ENCODE measurements at regions not wholly inside any gene's neighbourhood (a gene's known extent, or its start where the extent isn't known, plus 50 kb on each side); places are given as distances from the start of the nearest gene placed in this dataset.

DNA sequence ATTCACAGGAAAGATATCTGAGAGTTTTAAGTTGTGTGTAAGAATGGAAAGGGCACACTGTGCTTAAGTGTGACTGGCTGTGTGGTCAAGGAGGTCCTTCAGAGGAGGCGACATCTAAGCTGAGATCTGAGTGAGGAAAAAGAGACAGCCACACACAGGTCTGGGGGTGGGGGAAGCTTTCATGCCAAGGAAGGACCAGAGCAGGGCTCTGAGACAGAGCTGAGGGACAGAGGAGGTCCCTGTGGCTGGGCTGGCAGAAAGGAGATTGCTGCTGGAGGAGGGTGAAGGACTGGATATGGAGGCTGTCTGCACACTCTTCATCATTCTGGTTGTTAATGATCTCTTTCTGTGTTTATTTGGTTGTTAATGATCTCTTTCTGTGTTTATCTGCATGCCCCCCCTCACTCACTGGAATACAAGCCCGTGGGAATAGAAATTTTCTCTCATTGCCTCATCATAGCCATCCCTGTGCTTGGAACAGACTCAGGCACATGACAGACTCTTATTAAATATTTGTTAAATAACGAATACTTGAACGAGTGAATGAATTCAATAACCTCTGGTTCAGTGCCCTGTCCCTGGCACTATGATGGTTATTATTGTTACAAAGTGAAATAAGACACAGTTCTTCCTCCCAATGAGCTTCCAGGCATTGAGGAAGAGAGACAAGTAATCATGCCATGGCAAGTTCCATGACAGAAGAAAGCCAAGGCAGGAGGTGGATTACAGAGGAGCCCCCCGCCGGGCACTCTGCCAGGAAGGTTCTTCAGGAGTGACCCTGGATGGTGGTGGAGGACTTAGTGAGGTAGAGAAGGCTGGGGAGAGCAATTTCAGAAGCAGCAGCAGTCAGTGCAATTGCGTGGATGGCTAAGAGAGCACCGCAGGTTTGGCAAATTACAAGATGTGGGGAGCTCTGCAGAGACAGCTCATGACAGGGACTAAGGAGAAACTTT, 399.4 kb upstream of the HS6ST1 start:
- no peak overlapping the region for H3K4me3 ChIP-seq
- H3K27ac ChIP-seq: no peak overlapping the region
- H3K27me3 ChIP-seq: no peaks in the 10 kb centered on the region
- H3K36me3 ChIP-seq (ENCODE audit: low read depth, missing control alignments): no peaks in the 10 kb centered on the region
- TF ChIP-seq POLR2A (IDR thresholded peaks at IDR 0.05): no peak
- TF ChIP-seq CTCF (IDR thresholded peaks at IDR 0.05): no peak
- no peak for DNase-seq
- no peaks in the 10 kb centered on the region for H3K4me1 ChIP-seq
- no peaks in the 10 kb centered on the region for H3K9me3 ChIP-seq
- 72 to 74% methylated on average over 8 of the region's 8 CpGs for WGBS, 2 donors
- intact Hi-C loops (cut with DNase I; ENCODE audit: low total_unique reads): no loop called here

DNA sequence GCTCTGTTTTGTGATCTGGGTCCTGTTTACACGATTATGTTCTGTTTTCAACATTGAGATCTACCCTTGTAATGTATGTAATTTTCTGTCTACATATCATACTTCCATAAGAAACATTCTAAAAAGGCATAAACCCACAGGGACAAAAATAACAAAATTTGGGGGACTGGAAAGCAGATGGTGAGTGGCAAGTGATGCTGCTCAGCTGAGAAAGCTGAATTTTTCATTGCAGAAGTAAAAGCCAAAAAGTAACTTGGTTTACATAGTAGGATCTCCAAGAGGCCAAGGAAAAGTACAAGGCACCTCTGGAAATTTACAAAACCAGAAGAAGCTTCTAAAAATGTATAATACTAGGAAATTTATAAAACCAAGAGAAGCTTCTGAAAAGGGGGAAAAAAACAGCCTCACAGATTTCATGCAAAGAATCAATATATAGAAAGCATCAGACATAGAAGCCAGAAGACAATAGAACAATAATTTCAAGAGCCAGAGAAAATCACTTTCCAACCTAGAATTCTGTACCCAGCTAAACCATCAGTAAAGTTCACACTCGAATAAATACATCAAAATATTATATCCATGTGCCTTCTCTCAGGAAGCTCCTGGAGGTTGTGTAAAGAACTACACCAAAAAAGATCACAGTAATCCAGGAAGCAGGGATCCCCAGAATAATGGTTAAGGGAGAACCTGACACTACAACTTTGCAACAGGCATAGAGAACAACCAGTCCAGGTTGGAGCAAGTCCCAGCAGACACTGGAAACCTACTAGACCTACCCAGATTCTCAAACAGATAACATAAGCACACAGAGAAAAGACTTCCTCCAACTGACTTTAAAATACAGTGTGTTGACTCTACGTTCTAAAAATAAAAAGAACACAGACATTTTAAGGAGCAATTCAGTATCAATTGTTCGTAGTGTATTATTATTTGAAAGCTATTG, 401.7 kb upstream of the HS6ST1 start:
- Histone ChIP-seq H3K36me3 (ENCODE audit: low read depth, missing control alignments) (no peaks in the 10 kb centered on the region), H3K9me3 (no peaks in the 10 kb centered on the region), H3K27ac (no peak overlapping the region), H3K4me3 (no peak overlapping the region), H3K27me3 (no peaks in the 10 kb centered on the region), H3K4me1 (no peaks in the 10 kb centered on the region)
- WGBS, 2 donors: 89% methylated on average over 4 of the region's 4 CpGs
- DNase-seq: no peak
- TF ChIP-seq CTCF (IDR thresholded peaks at IDR 0.05) (no peak), POLR2A (IDR thresholded peaks at IDR 0.05) (no peak)
- intact Hi-C loops (cut with DNase I; ENCODE audit: low total_unique reads): no loop called here

GRCh38 chr2:128721096-128721495, 402.4 kb upstream of the HS6ST1 start:
- intact Hi-C loops (cut with DNase I; ENCODE audit: low total_unique reads): no loop called here
- H3K27ac ChIP-seq: no peak overlapping the region
- H3K36me3 ChIP-seq (ENCODE audit: low read depth, missing control alignments): no peaks in the 10 kb centered on the region
- TF ChIP-seq CTCF (IDR thresholded peaks at IDR 0.05) (no peak), POLR2A (IDR thresholded peaks at IDR 0.05) (no peak)
- WGBS, 2 donors: 95 to 97% methylated on average over 2 of the region's 2 CpGs
- DNase-seq: no peak
- no peak overlapping the region for H3K4me3 ChIP-seq
- H3K27me3 ChIP-seq: no peaks in the 10 kb centered on the region
- no peaks in the 10 kb centered on the region for H3K9me3 ChIP-seq
- H3K4me1 ChIP-seq: no peaks in the 10 kb centered on the region

DNA sequence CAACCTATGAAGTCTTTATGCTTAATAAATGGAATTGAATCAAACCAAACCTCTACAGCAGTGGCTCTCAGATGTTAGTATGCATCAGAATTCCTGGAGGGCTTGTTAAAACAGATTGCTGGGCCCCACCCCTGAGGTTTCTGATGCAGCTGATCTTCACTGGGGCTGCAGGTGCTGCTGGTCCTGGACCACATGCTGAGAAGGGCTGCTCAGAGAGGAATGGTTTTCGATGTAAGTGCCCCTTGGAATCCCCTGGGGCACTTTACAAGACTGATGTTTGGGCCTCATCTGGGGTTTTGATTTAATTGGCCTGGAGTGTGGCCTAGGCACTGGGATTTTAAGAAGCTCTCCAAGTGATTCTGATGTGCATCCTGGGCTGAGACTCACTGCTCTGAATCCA, 403.8 kb upstream of the HS6ST1 start:
- Histone ChIP-seq H3K36me3 (ENCODE audit: low read depth, missing control alignments) (no peaks in the 10 kb centered on the region), H3K4me1 (no peaks in the 10 kb centered on the region), H3K27me3 (no peaks in the 10 kb centered on the region), H3K9me3 (no peaks in the 10 kb centered on the region), H3K27ac (no peak overlapping the region), H3K4me3 (no peak overlapping the region)
- no peak for TF ChIP-seq CTCF (IDR thresholded peaks at IDR 0.05)
- TF ChIP-seq POLR2A (IDR thresholded peaks at IDR 0.05): no peak
- 88% methylated on average over 1 of the region's 1 CpG; no CpG with 5 or more reads in 1 of the 2 donors for WGBS, 2 donors
- DNase-seq: no peak
- intact Hi-C loops (cut with DNase I; ENCODE audit: low total_unique reads): no loop called here

Data from testis (tissue), 2 donors.